Neuronal stem cell (in vitro differentiated cells): ENCODE measurements at regions not wholly inside any gene's neighbourhood (a gene's known extent, or its start where the extent isn't known, plus 50 kb on each side); places are given as distances from the start of the nearest gene placed in this dataset.

Source experiments
- DNase-seq: peaks from one replicate; pipeline ENCODE4 v3.0.0-alpha.2; 2013; ENCODE audit warnings: low spot score
- H2AFZ ChIP-seq: one replicate; pipeline ENCODE4 v1.6.1; 2013; ENCODE audit warnings: mild to moderate bottlenecking, low read length, inconsistent platforms
- H2AK5ac ChIP-seq: 2 replicates; pipeline ENCODE4 v1.6.1; 2013; ENCODE audit warnings: low read depth, mild to moderate bottlenecking, inconsistent platforms, low read length, moderate library complexity, mixed read lengths
- H2BK120ac ChIP-seq: 2 replicates; pipeline ENCODE4 v1.6.1; 2013; ENCODE audit warnings: low read depth, mild to moderate bottlenecking, inconsistent platforms, low read length, moderate library complexity, mixed read lengths
- H2BK12ac ChIP-seq: one replicate; pipeline ENCODE4 v1.6.1; 2013; ENCODE audit warnings: low read length, inconsistent platforms
- H2BK15ac ChIP-seq: 2 replicates; pipeline ENCODE4 v1.6.1; 2013; ENCODE audit warnings: mild to moderate bottlenecking, low read length, inconsistent platforms, mixed read lengths
- H2BK5ac ChIP-seq: one replicate; pipeline ENCODE4 v1.6.1; 2013; ENCODE audit warnings: inconsistent platforms, mild to moderate bottlenecking, low read length, moderate library complexity
- H3K14ac ChIP-seq: one replicate; pipeline ENCODE4 v1.6.1; 2013; ENCODE audit warnings: low read length, inconsistent platforms
- H3K18ac ChIP-seq: 2 replicates; pipeline ENCODE4 v1.6.1; 2013; ENCODE audit warnings: low read length, inconsistent platforms
- H3K23ac ChIP-seq: 2 replicates; pipeline ENCODE4 v1.6.1; 2013; ENCODE audit warnings: low read depth, mild to moderate bottlenecking, mixed read lengths, low read length, inconsistent platforms; ENCODE audit not compliant: poor library complexity
- H3K27ac ChIP-seq: replicated peaks from 3 replicates; pipeline ENCODE4 v1.5.1; 2013; ENCODE audit warnings: low read length, inconsistent platforms
- H3K27me3 ChIP-seq, 3 experiments: 2 replicates each; pipeline ENCODE4 v1.6.1; 2013; ENCODE audit warnings: low read length in 3 of 3, mild to moderate bottlenecking in 2 of 3, inconsistent platforms in 1 of 3, low read depth in 1 of 3, mixed read lengths in 1 of 3, moderate library complexity in 1 of 3; ENCODE audit not compliant: control insufficient read depth in 3 of 3, insufficient read depth in 3 of 3
- H3K36me3 ChIP-seq, 2 donors: replicated peaks in 1 of 2; 2 replicates each; pipeline ENCODE4 v1.6.1; 2013; ENCODE audit warnings: low read length in 2 of 2; ENCODE audit not compliant: control insufficient read depth in 2 of 2, insufficient read depth in 2 of 2
- H3K4ac ChIP-seq: 2 replicates; pipeline ENCODE4 v1.6.1; 2013; ENCODE audit warnings: inconsistent platforms, mild to moderate bottlenecking, low read length, moderate library complexity
- H3K4me1 ChIP-seq, 2 donors: 1 replicate in 1 of 2; 2 replicates in 1 of 2; pipeline ENCODE4 v1.6.1; 2013; ENCODE audit warnings: low read length in 2 of 2, low read depth in 1 of 2; ENCODE audit not compliant: control insufficient read depth in 2 of 2, insufficient read depth in 1 of 2
- H3K4me2 ChIP-seq: one replicate; pipeline ENCODE4 v1.6.1; 2013; ENCODE audit warnings: mild to moderate bottlenecking, low read length, inconsistent platforms; ENCODE audit not compliant: insufficient read depth, poor library complexity, severe bottlenecking
- H3K4me3 ChIP-seq, 2 donors: 2 replicates each; pipeline ENCODE4 v1.5.1; 2013; ENCODE audit warnings: low read length in 2 of 2, mild to moderate bottlenecking in 2 of 2, inconsistent platforms in 1 of 2, moderate library complexity in 1 of 2
- H3K79me1 ChIP-seq: one replicate; pipeline ENCODE4 v1.6.1; 2013; ENCODE audit warnings: low read depth, mild to moderate bottlenecking, inconsistent platforms, low read length, moderate library complexity
- H3K9ac ChIP-seq: one replicate; pipeline ENCODE4 v1.6.1; 2013; ENCODE audit warnings: mild to moderate bottlenecking, low read depth, low read length, inconsistent platforms; ENCODE audit not compliant: poor library complexity
- H3K9me3 ChIP-seq, 2 donors: replicated peaks in 1 of 2; 2 replicates each; pipeline versions ENCODE3 to v1.6.1; 2013; ENCODE audit warnings: low read length in 2 of 2, mild to moderate bottlenecking in 2 of 2, inconsistent platforms in 1 of 2, low read depth in 1 of 2, mixed read lengths in 1 of 2, moderate library complexity in 1 of 2; ENCODE audit not compliant: control insufficient read depth in 2 of 2, insufficient read depth in 1 of 2
- H4K8ac ChIP-seq: one replicate; pipeline ENCODE4 v1.6.1; 2013; ENCODE audit warnings: low read depth, mild to moderate bottlenecking, inconsistent platforms, low read length, moderate library complexity
- H4K91ac ChIP-seq: one replicate; pipeline ENCODE4 v1.6.1; 2013; ENCODE audit warnings: low read length, low read depth, mild to moderate bottlenecking, inconsistent platforms; ENCODE audit not compliant: poor library complexity
- WGBS, 2 donors: extraction: QIAGEN DNeasy Blood & Tissue Kit; methylation state at CpG; one replicate each; pipeline ENCODE4 v1.1.7; 2013; ENCODE audit warnings: missing lambda C conversion rate in 2 of 2, mixed read lengths in 1 of 2; ENCODE audit not compliant: insufficient read length in 2 of 2, insufficient replicate concordance in 1 of 2; ENCODE audit errors: extremely low coverage in 2 of 2; 5-methylcytosine and 5-hydroxymethylcytosine counted together

DNA sequence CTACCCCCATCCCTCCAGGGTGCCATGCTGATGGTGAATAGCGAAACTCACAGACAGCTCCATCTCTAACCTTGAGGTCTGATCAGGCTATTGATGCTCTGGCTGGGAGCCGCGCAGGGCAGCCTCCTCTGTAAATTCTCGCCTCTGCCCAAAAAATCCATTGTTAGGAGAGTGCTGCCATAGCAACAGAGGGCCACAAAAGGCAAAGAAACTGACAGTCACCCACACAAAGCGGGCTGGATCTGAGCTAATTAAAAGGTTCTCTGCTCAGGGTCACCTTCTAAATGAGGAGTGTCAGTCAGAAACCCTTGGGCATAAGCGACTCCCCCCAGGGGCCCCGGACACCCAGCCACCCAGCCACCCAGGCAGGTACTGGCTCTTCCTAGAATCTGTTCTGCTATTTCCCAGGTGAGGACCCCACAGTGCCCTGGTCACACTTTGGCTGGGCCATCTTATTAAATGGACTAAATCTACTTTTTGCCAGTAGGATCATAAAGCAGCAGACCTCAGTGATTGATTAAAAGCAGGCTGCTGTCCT, 126.7 kb downstream of the MED10 start:
- H3K9ac ChIP-seq: no peak overlapping the region
- no peak overlapping the region for H3K4me3 ChIP-seq
- H2BK12ac ChIP-seq: no peak overlapping the region
- no peak overlapping the region for H3K23ac ChIP-seq
- H3K14ac ChIP-seq: no peak overlapping the region
- WGBS, 2 donors: no CpG with 5 or more reads among the region's 7 CpGs
- H3K4me2 ChIP-seq: no peak overlapping the region
- peaks cover 0 to 1% of the 10 kb centered on the region in 2 donors for H3K9me3 ChIP-seq
- no peaks in the 10 kb centered on the region for H3K79me1 ChIP-seq
- no peak overlapping the region for H2AK5ac ChIP-seq
- H4K91ac ChIP-seq: no peak overlapping the region
- H3K27ac ChIP-seq: no peak overlapping the region
- no peak overlapping the region for H3K18ac ChIP-seq
- H2BK120ac ChIP-seq: no peak overlapping the region
- no peak overlapping the region for H2BK15ac ChIP-seq
- H3K4ac ChIP-seq: no peak overlapping the region
- H2AFZ ChIP-seq: no peak overlapping the region
- peaks cover 7 to 11% of the 10 kb centered on the region in 2 donors for H3K4me1 ChIP-seq
- no peaks in the 10 kb centered on the region for H3K27me3 ChIP-seq
- H3K36me3 ChIP-seq: no peaks in the 10 kb centered on the region
- no peak overlapping the region for H4K8ac ChIP-seq
- H2BK5ac ChIP-seq: no peak overlapping the region
- peak; percentile 80 for DNase-seq

DNA sequence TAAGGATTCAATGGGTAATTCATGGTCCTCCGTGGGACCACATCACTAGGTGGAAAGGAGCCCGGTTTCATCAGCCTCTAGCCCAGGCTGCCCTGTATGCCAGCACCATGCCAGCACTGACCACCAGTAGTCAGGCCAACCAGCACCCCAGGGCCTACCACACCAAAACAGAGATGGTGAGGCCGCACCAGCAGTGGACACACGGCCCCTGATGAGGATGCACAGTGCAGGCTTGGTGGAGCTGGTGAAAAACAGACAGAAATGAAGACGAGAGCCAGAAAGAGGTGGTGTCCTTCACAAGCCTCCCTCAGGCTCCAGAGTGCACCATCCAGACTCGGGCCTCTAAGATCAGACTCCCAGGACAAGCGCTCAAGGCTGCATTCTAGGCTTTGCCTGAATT, 128.2 kb downstream of the MED10 start:
- Histone ChIP-seq H3K27me3 (no peaks in the 10 kb centered on the region), H3K9me3 (peaks cover 0 to 1% of the 10 kb centered on the region in 2 donors), H3K27ac (no peak overlapping the region), H2BK12ac (peak overlapping the region; percentile 91), H3K4me1 (peaks cover 7 to 11% of the 10 kb centered on the region in 2 donors), H3K23ac (peak overlapping the region; percentile 76), H3K4me2 (no peak overlapping the region), H4K8ac (no peak overlapping the region), H3K9ac (no peak overlapping the region), H2AFZ (no peak overlapping the region), H3K36me3 (no peaks in the 10 kb centered on the region), H3K79me1 (no peaks in the 10 kb centered on the region), H3K18ac (peak overlapping the region; percentile 63), H3K4ac (no peak overlapping the region), H3K4me3 (no peak overlapping the region), H2AK5ac (no peak overlapping the region), H3K14ac (no peak overlapping the region), H2BK120ac (no peak overlapping the region), H4K91ac (no peak overlapping the region), H2BK5ac (no peak overlapping the region), H2BK15ac (peak overlapping the region; percentile 60)
- no peak for DNase-seq
- no CpG with 5 or more reads among the region's 7 CpGs for WGBS, 2 donors

DNA sequence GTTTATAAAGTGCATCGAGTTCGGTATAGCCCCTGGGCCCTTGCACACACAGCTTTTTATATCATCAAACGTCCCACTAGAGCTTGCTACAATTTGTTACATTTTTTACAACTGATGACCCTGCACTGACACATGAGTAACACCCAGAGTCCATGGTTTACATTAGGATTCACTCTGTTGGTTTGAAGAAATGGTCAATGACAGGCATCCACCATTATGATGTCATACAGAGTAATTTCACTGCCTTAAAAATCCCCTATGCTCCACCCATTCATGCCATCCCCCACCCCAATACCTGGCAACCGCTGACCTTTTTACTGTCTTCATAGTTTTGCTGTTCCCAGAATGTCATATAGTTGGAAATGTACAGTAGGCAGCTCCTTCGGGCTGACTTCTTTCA, 130.2 kb downstream of the MED10 start:
- H3K4me3 ChIP-seq: no peak overlapping the region
- no peak overlapping the region for H3K4me2 ChIP-seq
- no peak overlapping the region for H3K27ac ChIP-seq
- H3K27me3 ChIP-seq: no peaks in the 10 kb centered on the region
- H4K91ac ChIP-seq: no peak overlapping the region
- H2BK5ac ChIP-seq: no peak overlapping the region
- no peak overlapping the region for H3K23ac ChIP-seq
- no peak overlapping the region for H2AK5ac ChIP-seq
- H2BK12ac ChIP-seq: no peak overlapping the region
- H3K14ac ChIP-seq: no peak overlapping the region
- peaks cover 0 to under 1% of the 10 kb centered on the region in 2 donors for H3K9me3 ChIP-seq
- H4K8ac ChIP-seq: no peak overlapping the region
- no peak overlapping the region for H2AFZ ChIP-seq
- DNase-seq: no peak
- H3K4me1 ChIP-seq: peaks cover 7 to 11% of the 10 kb centered on the region in 2 donors
- no peaks in the 10 kb centered on the region for H3K36me3 ChIP-seq
- no peak overlapping the region for H3K18ac ChIP-seq
- no peak overlapping the region for H2BK120ac ChIP-seq
- no CpG with 5 or more reads among the region's 5 CpGs for WGBS, 2 donors
- no peak overlapping the region for H2BK15ac ChIP-seq
- H3K9ac ChIP-seq: no peak overlapping the region
- no peak overlapping the region for H3K4ac ChIP-seq
- H3K79me1 ChIP-seq: no peaks in the 10 kb centered on the region

GRCh38 chr5:6246820-6247437, 131.4 kb downstream of the MED10 start:
- Histone ChIP-seq H3K14ac (no peak overlapping the region), H3K9me3 (no peaks in the 10 kb centered on the region), H4K8ac (no peak overlapping the region), H3K4ac (no peak overlapping the region), H2BK5ac (no peak overlapping the region), H2AFZ (no peak overlapping the region), H3K36me3 (no peaks in the 10 kb centered on the region), H3K4me3 (no peak overlapping the region), H3K18ac (no peak overlapping the region), H2BK12ac (no peak overlapping the region), H3K9ac (no peak overlapping the region), H2AK5ac (no peak overlapping the region), H3K4me2 (no peak overlapping the region), H2BK15ac (no peak overlapping the region), H2BK120ac (no peak overlapping the region), H3K79me1 (no peaks in the 10 kb centered on the region), H3K27ac (no peak overlapping the region), H3K4me1 (peaks cover 4 to 5% of the 10 kb centered on the region in 2 donors), H3K27me3 (no peaks in the 10 kb centered on the region), H3K23ac (no peak overlapping the region), H4K91ac (no peak overlapping the region)
- no peak for DNase-seq
- WGBS, 2 donors: no CpG with 5 or more reads among the region's 4 CpGs
